ENCODE measurements at regions not wholly inside any gene's neighbourhood (a gene's known extent, or its start where the extent isn't known, plus 50 kb on each side); places are given as distances from the start of the nearest gene placed in this dataset.

- DNase-seq, result no peak
Observed at GRCh38 chr20:11331096-11331495, 586.6 kb upstream of the BTBD3 start.

- DNase-seq, result no peak
Observed at GRCh38 chr20:11332381-11332780, 585.3 kb upstream of the BTBD3 start.

- DNase-seq, result no peak
Observed at GRCh38 chr20:11333634-11334033, 584.1 kb upstream of the BTBD3 start.

GRCh38 chr20:11337361-11338130, 580.1 kb upstream of the BTBD3 start:
- no peak for DNase-seq

- no peak for DNase-seq
Observed at GRCh38 chr20:11338496-11339306, 579.0 kb upstream of the BTBD3 start.

- no peak for DNase-seq
Observed at GRCh38 chr20:11344939-11345338, 572.8 kb upstream of the BTBD3 start.

- no peak for DNase-seq
Observed at GRCh38 chr20:11347738-11348137, 570.0 kb upstream of the BTBD3 start.

GRCh38 chr20:11350126-11351005, 567.3 kb upstream of the BTBD3 start:
- peak; percentile 26 for DNase-seq

- DNase-seq, result no peak
Observed at GRCh38 chr20:11352041-11352440, 565.7 kb upstream of the BTBD3 start.

GRCh38 chr20:11354846-11355245, 562.8 kb upstream of the BTBD3 start:
- no peak for DNase-seq

- no peak for DNase-seq
Observed at GRCh38 chr20:11355345-11355744, 562.3 kb upstream of the BTBD3 start.

GRCh38 chr20:11356061-11356460, 561.6 kb upstream of the BTBD3 start:
- DNase-seq, result no peak

- DNase-seq, result no peak
Observed at GRCh38 chr20:11362450-11362849, 555.2 kb upstream of the BTBD3 start.

GRCh38 chr20:11364736-11365135, 553.0 kb upstream of the BTBD3 start:
- DNase-seq, result no peak

GRCh38 chr20:11366660-11367059, 551.0 kb upstream of the BTBD3 start:
- no peak for DNase-seq

GRCh38 chr20:11368499-11368898, 549.2 kb upstream of the BTBD3 start:
- DNase-seq, result no peak

GRCh38 chr20:11368965-11369711, 548.6 kb upstream of the BTBD3 start:
- no peak for DNase-seq

GRCh38 chr20:11371831-11372230, 545.9 kb upstream of the BTBD3 start:
- DNase-seq, result no peak

GRCh38 chr20:11372876-11373790, 544.6 kb upstream of the BTBD3 start:
- DNase-seq, result no peak

- DNase-seq, result no peak
Observed at GRCh38 chr20:11375335-11375734, 542.4 kb upstream of the BTBD3 start.

- DNase-seq, result no peak
Observed at GRCh38 chr20:11375966-11376365, 541.7 kb upstream of the BTBD3 start.

Data from NCI-H226 (cell line).